K562 (cell line): ENCODE measurements at regions not wholly inside any gene's neighbourhood (a gene's known extent, or its start where the extent isn't known, plus 50 kb on each side); places are given as distances from the start of the nearest gene placed in this dataset.
A peak's percentile ranks its signal among the peaks of the same experiment; 100 is the strongest.

ENCODE experiments used
- ATAC-seq: fragments of 200-7000 bp; cut with Tn5 transposase; 3 replicates; pipeline ENCODE4 v1.9.1; 2020; ENCODE audit warnings: moderate library complexity
- BruUV-seq: library from RNA; stranded (reverse); fragments of 400-500 nt; replicated peaks from 2 replicates; lab custom pipeline; 2021; lab: Mats Ljungman, UMichigan
- CTCF ChIA-PET: fragments of 300-600 bp; formaldehyde crosslinking; extraction: SDS; loops from one replicate; lab custom pipeline; 2021; ENCODE audit warnings: low intra/inter-chr PET ratio; lab: Yijun Ruan, JAX
- POLR2A ChIA-PET: fragments of 300-600, 350-650 bp; sonication (Branson Sonifier 250); formaldehyde crosslinking; extraction: SDS; loops from one replicate; lab custom pipeline; 2021; ENCODE audit warnings: antibody characterized with exemption, inconsistent platforms; lab: Yijun Ruan, JAX
- DNase-seq, 4 experiments: peaks; one replicate each; pipeline versions ENCODE4 v3.0.0 to v3.0.0-alpha.2; 2011 to 2018; ENCODE audit warnings: low spot score in 3 of 4, mixed read lengths in 3 of 4; ENCODE audit errors: extremely low read depth in 1 of 4
- FAIRE-seq: peaks from 2 replicates; lab custom pipeline; 2011; peaks lifted over from hg19 to GRCh38; lab: Jason Lieb, UNC
- H2AFZ ChIP-seq: 2 replicates; pipeline ENCODE4 v1.6.0; 2011; ENCODE audit warnings: low read depth, low read length, control low read depth, inconsistent platforms
- H3K27ac ChIP-seq: fragments of 200-600 bp; 3 replicates; pipeline ENCODE4 v1.8.0; 2011; ENCODE audit warnings: low read depth, mild to moderate bottlenecking, control low read depth, inconsistent platforms, low read length, moderate library complexity, mixed read lengths; ENCODE audit errors: extremely low read depth
- H3K27me3 ChIP-seq, 2 experiments: fragments of 300-600 bp in 1 of 2; 2 replicates in 1 of 2; 3 replicates in 1 of 2; pipeline versions ENCODE4 v1.6.0 to v1.8.0; 2011; ENCODE audit warnings: inconsistent platforms in 2 of 2, low read length in 2 of 2, mild to moderate bottlenecking in 1 of 2, mixed read lengths in 1 of 2, moderate library complexity in 1 of 2; ENCODE audit not compliant: control insufficient read depth in 2 of 2, insufficient read depth in 2 of 2
- H3K36me3 ChIP-seq: fragments of 300-600 bp; 3 replicates; pipeline ENCODE4 v1.8.0; 2011; ENCODE audit warnings: mild to moderate bottlenecking, low read length, inconsistent platforms; ENCODE audit not compliant: control insufficient read depth, insufficient read depth
- H3K4me1 ChIP-seq, 2 experiments: fragments of 200-600 bp in 1 of 2; replicated peaks in 1 of 2; 2 replicates in 1 of 2; 3 replicates in 1 of 2; pipeline versions ENCODE4 v1.5.1 to v1.8.0; 2011; ENCODE audit warnings: inconsistent platforms in 2 of 2, low read length in 2 of 2, mild to moderate bottlenecking in 1 of 2, mixed read lengths in 1 of 2, moderate library complexity in 1 of 2; ENCODE audit not compliant: control insufficient read depth in 2 of 2, insufficient read depth in 2 of 2
- H3K4me2 ChIP-seq: 2 replicates; pipeline ENCODE4 v1.6.1; 2011; ENCODE audit warnings: low read length, control low read depth, inconsistent platforms, mixed read lengths; ENCODE audit not compliant: insufficient read depth
- H3K4me3 ChIP-seq: fragments of 200-600 bp; sonication (generic), shearing (Covaris generic); 2 replicates; pipeline ENCODE4 v1.5.1; 2016; ENCODE audit warnings: control low read depth, inconsistent platforms
- H3K79me2 ChIP-seq: fragments of 200-600 bp; 3 replicates; pipeline ENCODE4 v1.8.0; 2011; ENCODE audit warnings: low read length, inconsistent platforms; ENCODE audit not compliant: control insufficient read depth, insufficient read depth
- H3K9ac ChIP-seq, 2 experiments: 2 replicates each; pipeline versions ENCODE4 v1.6.0 to v1.6.1; 2011; ENCODE audit warnings: low read depth in 2 of 2, low read length in 2 of 2, control low read depth in 1 of 2, inconsistent platforms in 1 of 2, mild to moderate bottlenecking in 1 of 2, mixed read lengths in 1 of 2; ENCODE audit not compliant: insufficient read depth in 1 of 2
- H3K9me1 ChIP-seq: one replicate; pipeline ENCODE4 v1.6.0; 2011; ENCODE audit warnings: inconsistent platforms, mild to moderate bottlenecking, low read length, moderate library complexity; ENCODE audit not compliant: control insufficient read depth, insufficient read depth
- H3K9me3 ChIP-seq: replicated peaks from 2 replicates; pipeline ENCODE4 v1.5.1; 2011; ENCODE audit warnings: low read depth, low read length, inconsistent platforms; ENCODE audit not compliant: control insufficient read depth, insufficient read depth
- H4K20me1 ChIP-seq: replicated peaks from 2 replicates; pipeline ENCODE4 v1.6.1; 2011; ENCODE audit warnings: low read length, inconsistent platforms, mixed read lengths; ENCODE audit not compliant: control insufficient read depth, insufficient read depth
- ZNF184 ChIP-seq: sonication (generic); formaldehyde crosslinking; IDR thresholded peaks from 2 replicates; pipeline ENCODE4 v1.5.0; 2020; ENCODE audit warnings: missing genetic modification reagents
- ZNF354B ChIP-seq: fragments of 250-450 bp; sonication (Bioruptor Pico); IDR thresholded peaks from 2 replicates; pipeline ENCODE4 v1.4.0; 2020
- WGBS: fragments of 100-300 bp; shearing (Covaris generic); methylation state at CpG from one replicate; pipeline ENCODE4 v1.1.6; 2016; ENCODE audit warnings: low coverage, mixed read lengths; ENCODE audit not compliant: insufficient coverage; ENCODE audit errors: missing lambda C conversion rate; 5-methylcytosine and 5-hydroxymethylcytosine counted together
- in situ Hi-C: fragments of 300-500 bp; cut with MboI; formaldehyde crosslinking; loops from 4 replicates; pipeline ENCODE4 v1.15.0; 2018; ENCODE audit warnings: inconsistent platforms, mixed read lengths
- intact Hi-C: fragments of 100-400 bp; cut with micrococcal nuclease; formaldehyde crosslinking; loops from 2 replicates; pipeline ENCODE4 v1.14.2; 2022
- TF ChIP-seq, protein P1 (sequence below), 2 experiments: IDR thresholded peaks; 2 replicates each; pipeline ENCODE4 v1.6.1; 2012; ENCODE audit warnings: improper control_type of control experiment in 2 of 2, low read depth in 2 of 2, low read length in 2 of 2, borderline replicate concordance in 1 of 2

DNA sequence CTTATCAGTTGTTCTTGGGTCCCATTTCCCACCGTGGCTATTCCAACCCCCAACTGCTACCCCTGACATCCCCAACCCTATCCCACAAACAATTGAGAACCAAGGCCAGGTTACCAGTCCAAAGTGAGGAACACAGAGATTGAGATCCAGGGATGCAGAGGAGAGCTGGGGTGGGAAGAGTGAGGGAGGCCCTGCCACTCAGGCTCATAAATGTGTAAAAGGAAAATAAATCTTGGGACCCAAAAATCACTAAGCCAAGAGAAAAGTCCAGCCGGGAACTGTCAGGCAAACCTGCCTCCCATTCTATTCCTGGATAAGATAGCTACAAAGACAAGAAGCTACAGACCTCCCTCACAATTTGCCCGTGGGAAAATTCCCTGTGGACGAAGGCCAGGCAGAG, 101.1 kb upstream of the DLG1 start:
- ATAC-seq (no peak), DNase-seq (peak in 1 of 4 experiments; percentile 2), FAIRE-seq (no peak)
- intact Hi-C loops, result no loop called here
- Histone ChIP-seq H4K20me1 (no peaks in the 10 kb centered on the region), H3K4me2 (no peak overlapping the region), H3K27ac (no peak overlapping the region), H3K4me1 (peaks cover 4 to 6% of the 10 kb centered on the region in 2 experiments; a peak in 3 of 5 replicates), H3K4me3 (no peak overlapping the region), H3K9me1 (peaks cover 3% of the 10 kb centered on the region), H3K9ac (no peak overlapping the region), H2AFZ (no peak overlapping the region), H3K36me3 (no peaks in the 10 kb centered on the region), H3K9me3 (no peaks in the 10 kb centered on the region), H3K79me2 (no peaks in the 10 kb centered on the region), H3K27me3 (peaks cover 36 to 64% of the 10 kb centered on the region in 2 experiments)
- TF ChIP-seq ZNF184 (no peak), ZNF354B (no peak)
- TF ChIP-seq, protein P1, sequence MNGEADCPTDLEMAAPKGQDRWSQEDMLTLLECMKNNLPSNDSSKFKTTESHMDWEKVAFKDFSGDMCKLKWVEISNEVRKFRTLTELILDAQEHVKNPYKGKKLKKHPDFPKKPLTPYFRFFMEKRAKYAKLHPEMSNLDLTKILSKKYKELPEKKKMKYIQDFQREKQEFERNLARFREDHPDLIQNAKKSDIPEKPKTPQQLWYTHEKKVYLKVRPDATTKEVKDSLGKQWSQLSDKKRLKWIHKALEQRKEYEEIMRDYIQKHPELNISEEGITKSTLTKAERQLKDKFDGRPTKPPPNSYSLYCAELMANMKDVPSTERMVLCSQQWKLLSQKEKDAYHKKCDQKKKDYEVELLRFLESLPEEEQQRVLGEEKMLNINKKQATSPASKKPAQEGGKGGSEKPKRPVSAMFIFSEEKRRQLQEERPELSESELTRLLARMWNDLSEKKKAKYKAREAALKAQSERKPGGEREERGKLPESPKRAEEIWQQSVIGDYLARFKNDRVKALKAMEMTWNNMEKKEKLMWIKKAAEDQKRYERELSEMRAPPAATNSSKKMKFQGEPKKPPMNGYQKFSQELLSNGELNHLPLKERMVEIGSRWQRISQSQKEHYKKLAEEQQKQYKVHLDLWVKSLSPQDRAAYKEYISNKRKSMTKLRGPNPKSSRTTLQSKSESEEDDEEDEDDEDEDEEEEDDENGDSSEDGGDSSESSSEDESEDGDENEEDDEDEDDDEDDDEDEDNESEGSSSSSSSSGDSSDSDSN (IDR thresholded peaks at IDR 0.05; ENCODE audit: borderline replicate concordance in 1 of 2, low read depth in 2 of 2, low read length in 2 of 2), result no peak
- ChIA-PET POLR2A (no interaction called here), CTCF (no interaction called here)
- 5% methylated on average over 4 of the region's 4 CpGs for WGBS
- BruUV-seq, result no TSS peak
- in situ Hi-C loops, result no loop called here
